Lower lobe of right lung (tissue), 2 donors: ENCODE measurements at regions not wholly inside any gene's neighbourhood (a gene's known extent, or its start where the extent isn't known, plus 50 kb on each side); places are given as distances from the start of the nearest gene placed in this dataset.

Experiments used
- ATAC-seq, 2 donors: fragments of 200-7000 bp; cut with Tn5 transposase; one replicate each; pipeline ENCODE4 v1.9.1; 2020 to 2022; ENCODE audit warnings: mild to moderate bottlenecking in 2 of 2, moderate library complexity in 2 of 2
- DNase-seq: peaks from one replicate; pipeline ENCODE4 v3.0.0-alpha.2; 2020
- H3K27ac ChIP-seq: fragments of 200-600 bp; one replicate; pipeline ENCODE4 v1.8.0; 2022
- H3K27me3 ChIP-seq: fragments of 200-600 bp; one replicate; pipeline ENCODE4 v1.8.0; 2022; ENCODE audit warnings: low read depth
- H3K36me3 ChIP-seq: fragments of 200-600 bp; one replicate; pipeline ENCODE4 v1.8.0; 2022; ENCODE audit warnings: mild to moderate bottlenecking
- H3K4me1 ChIP-seq: fragments of 200-600 bp; one replicate; pipeline ENCODE4 v1.8.0; 2022
- H3K4me3 ChIP-seq: fragments of 200-600 bp; one replicate; pipeline ENCODE4 v1.8.0; 2022; ENCODE audit warnings: mild to moderate bottlenecking
- H3K9me3 ChIP-seq: fragments of 200-600 bp; one replicate; pipeline ENCODE4 v1.8.0; 2022
- CTCF ChIP-seq: fragments of 200-600 bp; IDR thresholded peaks from one replicate; pipeline ENCODE4 v1.8.0; 2022; ENCODE audit warnings: antibody characterized with exemption, mild to moderate bottlenecking
- intact Hi-C: fragments of 100-400 bp; cut with DNase I; formaldehyde crosslinking; loops from one replicate; pipeline ENCODE4 v1.11.0; 2022
- donor health status: DM: no; HTN: yes; CAD: no; lungs with severe emphysema.

DNA sequence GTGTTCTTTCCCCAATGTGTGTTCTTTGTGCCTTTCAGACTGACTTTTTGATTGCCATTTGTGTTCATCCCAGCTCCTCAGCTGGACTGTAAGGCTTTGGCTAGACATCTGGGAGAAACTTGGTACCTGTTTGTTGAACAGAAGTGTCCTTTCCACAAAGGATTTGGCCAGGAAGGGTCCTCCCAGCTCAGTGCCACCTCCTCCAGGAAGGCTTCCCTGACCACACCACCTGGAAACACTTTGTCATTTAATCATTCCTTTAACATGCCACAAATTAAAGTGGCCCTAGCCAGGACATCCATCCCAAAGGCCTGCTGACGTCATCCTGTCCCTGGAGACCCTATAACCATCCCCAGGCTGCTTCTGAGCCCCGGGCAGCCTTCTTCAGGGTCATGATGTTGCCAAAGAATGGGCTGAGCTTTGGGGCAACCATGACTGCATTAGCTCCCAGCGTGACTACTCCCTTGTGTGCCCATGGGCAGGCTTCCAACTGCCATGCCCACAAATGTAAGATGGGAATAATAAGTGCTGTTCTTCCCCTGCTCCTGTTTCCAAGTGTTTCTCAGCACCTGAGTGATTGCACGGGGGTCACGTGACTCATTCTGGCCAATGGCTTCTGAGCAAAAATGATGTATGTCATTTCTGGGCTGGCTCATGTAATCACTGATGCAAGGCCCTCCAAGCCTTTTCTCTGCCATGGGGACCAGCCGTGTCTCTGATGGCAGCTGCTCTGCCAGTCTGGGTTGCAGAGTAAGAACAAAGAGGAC, 112.5 kb upstream of the SMAD3 start:
- Histone ChIP-seq H3K27me3 (no peaks in the 10 kb centered on the region), H3K36me3 (no peaks in the 10 kb centered on the region), H3K27ac (no peak overlapping the region), H3K4me3 (no peak overlapping the region), H3K4me1 (no peaks in the 10 kb centered on the region), H3K9me3 (no peaks in the 10 kb centered on the region)
- intact Hi-C loops = no loop called here
- DNase-seq = no peak
- no peak for ATAC-seq
- TF ChIP-seq CTCF = no peak

DNA sequence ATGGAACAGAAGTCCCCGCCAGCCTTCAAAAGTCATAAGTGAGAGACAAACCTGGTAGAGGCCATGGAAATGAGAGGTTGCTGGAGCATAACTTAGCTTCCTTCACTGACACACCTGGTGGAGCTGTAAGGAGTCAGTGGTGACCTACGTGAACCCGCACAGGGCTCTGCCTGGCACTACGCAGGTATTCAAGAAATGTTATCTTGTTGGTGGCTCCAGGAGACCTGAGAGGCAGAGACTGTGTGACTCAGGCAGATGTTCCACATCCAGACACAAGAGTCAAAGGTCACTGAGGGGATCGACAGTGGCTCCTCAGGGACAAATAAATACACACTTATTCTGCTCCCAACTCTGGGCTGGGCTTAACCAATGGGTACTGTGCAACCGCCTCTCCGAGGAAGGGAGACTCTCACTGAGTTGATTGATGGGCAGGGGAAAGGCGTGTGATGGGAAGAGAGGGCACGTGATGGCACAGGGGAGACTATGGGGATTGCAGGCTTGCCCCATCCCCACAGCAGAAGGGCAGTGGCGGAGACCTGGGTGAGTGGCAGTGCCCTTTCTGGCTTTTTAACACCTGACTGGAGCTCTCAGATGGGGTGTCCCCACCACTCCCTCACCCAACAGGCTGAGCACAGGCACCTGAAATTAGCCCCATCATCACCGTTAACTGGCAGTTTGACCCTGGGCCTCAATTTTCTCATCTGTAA, 111.7 kb upstream of the SMAD3 start:
- DNase-seq (no peak), ATAC-seq (no peak)
- H3K27me3 ChIP-seq = no peaks in the 10 kb centered on the region
- H3K9me3 ChIP-seq = no peaks in the 10 kb centered on the region
- no peak for TF ChIP-seq CTCF
- H3K4me3 ChIP-seq = no peak overlapping the region
- H3K4me1 ChIP-seq = no peaks in the 10 kb centered on the region
- H3K27ac ChIP-seq = no peak overlapping the region
- intact Hi-C loops = no loop called here
- no peaks in the 10 kb centered on the region for H3K36me3 ChIP-seq

- ATAC-seq = no peak
- Histone ChIP-seq H3K4me3 (no peak overlapping the region), H3K9me3 (no peaks in the 10 kb centered on the region), H3K27ac (no peak overlapping the region), H3K27me3 (no peaks in the 10 kb centered on the region), H3K36me3 (no peaks in the 10 kb centered on the region), H3K4me1 (no peaks in the 10 kb centered on the region)
- no peak for DNase-seq
- intact Hi-C loops = no loop called here
- no peak for TF ChIP-seq CTCF
Observed at GRCh38 chr15:66954601-66955000, 110.8 kb upstream of the SMAD3 start.

- DNase-seq (no peak), ATAC-seq (no peak)
Observed at GRCh38 chr15:66955001-66955516, 110.3 kb upstream of the SMAD3 start.

More at GRCh38 chr15:66955001-66955516, 110.3 kb upstream of the SMAD3 start:
- Histone ChIP-seq H3K27ac (no peak overlapping the region), H3K27me3 (no peaks in the 10 kb centered on the region), H3K4me3 (no peak overlapping the region), H3K36me3 (no peaks in the 10 kb centered on the region), H3K9me3 (no peaks in the 10 kb centered on the region), H3K4me1 (no peaks in the 10 kb centered on the region)
- no peak for TF ChIP-seq CTCF
- intact Hi-C loops = no loop called here
